ENCODE measurements at regions not wholly inside any gene's neighbourhood (a gene's known extent, or its start where the extent isn't known, plus 50 kb on each side); places are given as distances from the start of the nearest gene placed in this dataset.

DNA sequence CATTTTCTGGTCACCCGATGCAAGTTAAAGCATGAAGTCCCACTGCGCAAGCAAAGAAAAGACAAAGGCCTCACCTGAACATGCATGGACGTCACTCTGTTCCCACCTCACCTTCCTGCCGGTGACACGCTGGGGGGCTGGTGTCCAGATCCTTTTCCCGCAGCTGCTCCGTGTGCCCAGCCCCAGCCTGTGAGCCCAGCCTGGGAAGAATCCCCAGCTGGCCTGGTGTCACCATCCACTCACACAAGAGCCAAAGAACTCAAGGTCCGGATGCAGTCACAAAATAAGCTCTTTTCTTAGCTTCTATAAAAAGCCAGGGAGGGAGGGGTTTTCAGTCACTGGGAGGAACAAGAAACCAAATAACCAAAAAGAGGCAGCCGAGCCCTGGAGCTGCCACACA lies 249.9 kb downstream of the COL4A1 start:
- Histone ChIP-seq H3K4me1 (no peaks in the 10 kb centered on the region), H3K9me3 (no peaks in the 10 kb centered on the region), H3K36me3 (no peaks in the 10 kb centered on the region), H3K27me3 (no peaks in the 10 kb centered on the region), H3K4me3 (peak overlapping the region in 1 of 4 donors; percentile 22), H3K27ac (no peak overlapping the region)
- peak in 1 of 2 donors; percentile 19 for ATAC-seq (ENCODE audit: low FRiP score in 2 of 2)
- no peak for DNase-seq
- TF ChIP-seq POLR2A (IDR thresholded peaks at IDR 0.05) (no peak), EP300 (IDR thresholded peaks at IDR 0.05) (no peak), CTCF (IDR thresholded peaks at IDR 0.05) (no peak), POLR2AphosphoS5 (IDR thresholded peaks at IDR 0.05) (no peak)
- WGBS, 2 donors, result 76 to 89% methylated on average over 4 to 9 of the region's 9 CpGs

- Histone ChIP-seq H3K9me3 (no peaks in the 10 kb centered on the region), H3K27me3 (no peaks in the 10 kb centered on the region), H3K27ac (no peak overlapping the region), H3K4me3 (peak overlapping the region in 1 of 4 donors; percentile 22), H3K4me1 (no peaks in the 10 kb centered on the region), H3K36me3 (no peaks in the 10 kb centered on the region)
- DNase-seq (no peak), ATAC-seq (ENCODE audit: low FRiP score in 2 of 2) (peak in 1 of 2 donors; percentile 20)
- WGBS, 2 donors, result 80 to 98% methylated on average over 4 to 5 of the region's 5 CpGs
- TF ChIP-seq POLR2A (IDR thresholded peaks at IDR 0.05) (no peak), EP300 (IDR thresholded peaks at IDR 0.05) (no peak), CTCF (IDR thresholded peaks at IDR 0.05) (no peak), POLR2AphosphoS5 (IDR thresholded peaks at IDR 0.05) (no peak)
Observed at GRCh38 chr13:110056640-110057039, 250.3 kb downstream of the COL4A1 start.

- H3K27me3 ChIP-seq, result no peaks in the 10 kb centered on the region
- H3K36me3 ChIP-seq, result no peaks in the 10 kb centered on the region
- 71 to 73% methylated on average over 3 of the region's 3 CpGs for WGBS, 2 donors
- TF ChIP-seq POLR2AphosphoS5 (IDR thresholded peaks at IDR 0.05), result no peak
- TF ChIP-seq POLR2A (IDR thresholded peaks at IDR 0.05), result no peak
- TF ChIP-seq EP300 (IDR thresholded peaks at IDR 0.05), result no peak
- no peak for TF ChIP-seq CTCF (IDR thresholded peaks at IDR 0.05)
- DNase-seq (no peak), ATAC-seq (ENCODE audit: low FRiP score in 2 of 2) (no peak)
- H3K27ac ChIP-seq, result no peak overlapping the region
- no peak overlapping the region for H3K4me3 ChIP-seq
- H3K9me3 ChIP-seq, result no peaks in the 10 kb centered on the region
- no peaks in the 10 kb centered on the region for H3K4me1 ChIP-seq
Observed at GRCh38 chr13:110055089-110055488, 251.9 kb downstream of the COL4A1 start.

GRCh38 chr13:110054041-110054440 lies 252.9 kb downstream of the COL4A1 start:
- WGBS, 2 donors, result 92 to 95% methylated on average over 9 to 13 of the region's 13 CpGs
- no peak for ATAC-seq (ENCODE audit: low FRiP score in 2 of 2)
- peak in 1 of 2 donors; percentile 53 for DNase-seq
- H3K9me3 ChIP-seq, result no peaks in the 10 kb centered on the region
- H3K4me3 ChIP-seq, result no peak overlapping the region
- H3K27ac ChIP-seq, result no peak overlapping the region
- no peak for TF ChIP-seq EP300 (IDR thresholded peaks at IDR 0.05)
- TF ChIP-seq POLR2AphosphoS5 (IDR thresholded peaks at IDR 0.05), result no peak
- TF ChIP-seq CTCF (IDR thresholded peaks at IDR 0.05), result no peak
- no peak for TF ChIP-seq POLR2A (IDR thresholded peaks at IDR 0.05)
- no peaks in the 10 kb centered on the region for H3K36me3 ChIP-seq
- no peaks in the 10 kb centered on the region for H3K27me3 ChIP-seq
- H3K4me1 ChIP-seq, result no peaks in the 10 kb centered on the region

GRCh38 chr13:110047496-110047895 lies 259.5 kb downstream of the COL4A1 start:
- peaks cover 5 to 18% (median 11%) of the 10 kb centered on the region in 4 donors for H3K4me1 ChIP-seq
- no peak for TF ChIP-seq EP300 (IDR thresholded peaks at IDR 0.05)
- TF ChIP-seq POLR2AphosphoS5 (IDR thresholded peaks at IDR 0.05), result peak in 1 of 2 donors; percentile 46
- no peak overlapping the region for H3K4me3 ChIP-seq
- ATAC-seq (ENCODE audit: low FRiP score in 2 of 2) (peak; percentile 92 to 96), DNase-seq (peak in 1 of 2 donors; percentile 84)
- WGBS, 2 donors, result 6 to 8% methylated on average over 7 of the region's 7 CpGs
- no peaks in the 10 kb centered on the region for H3K36me3 ChIP-seq
- H3K27me3 ChIP-seq, result no peaks in the 10 kb centered on the region
- H3K27ac ChIP-seq, result peak overlapping the region in 1 of 4 donors; percentile 39
- no peaks in the 10 kb centered on the region for H3K9me3 ChIP-seq
